ENCODE measurements at regions not wholly inside any gene's neighbourhood (a gene's known extent, or its start where the extent isn't known, plus 50 kb on each side); places are given as distances from the start of the nearest gene placed in this dataset.

GRCh38 chr11:130547761-130548490 lies 99.5 kb downstream of the ADAMTS15 start:
- Histone ChIP-seq H3K4ac (ENCODE audit: low read depth, low read length) (no peak overlapping the region), H3K27ac (ENCODE audit: insufficient read length, low read depth, low read length) (no peak overlapping the region), H2AFZ (ENCODE audit: low read length) (no peak overlapping the region), H3K23ac (ENCODE audit: insufficient read length, low read depth, low read length) (no peak overlapping the region), H3K79me2 (ENCODE audit: insufficient read depth, low read length) (no peaks in the 10 kb centered on the region), H3K9me3 (ENCODE audit: control insufficient read depth, low read depth, low read length) (no peaks in the 10 kb centered on the region), H2BK120ac (ENCODE audit: low read depth, low read length, poor library complexity, severe bottlenecking) (no peak overlapping the region), H3K23me2 (ENCODE audit: insufficient read length, low read depth, low read length, poor library complexity, severe bottlenecking) (no peaks in the 10 kb centered on the region), H4K20me1 (ENCODE audit: control insufficient read depth, insufficient read depth, insufficient read length) (no peaks in the 10 kb centered on the region), H3K79me1 (ENCODE audit: insufficient read depth, low read depth, low read length, poor library complexity, severe bottlenecking) (no peaks in the 10 kb centered on the region), H3T11ph (ENCODE audit: low read length) (no peak overlapping the region), H2BK15ac (ENCODE audit: low read depth, low read length) (no peak overlapping the region), H2BK12ac (ENCODE audit: insufficient read length, low read depth, low read length) (no peak overlapping the region), H4K91ac (ENCODE audit: insufficient read length, low read depth, low read length) (no peak overlapping the region), H3K18ac (ENCODE audit: insufficient read length, low read depth, low read length) (no peak overlapping the region), H2AK5ac (ENCODE audit: insufficient read length, low read length) (no peak overlapping the region), H2BK20ac (ENCODE audit: low read depth, low read length, poor library complexity, severe bottlenecking) (no peak overlapping the region), H2BK5ac (ENCODE audit: insufficient read length, low read length) (no peak overlapping the region), H3K9ac (ENCODE audit: extremely low read depth, insufficient read length, low read length) (no peak overlapping the region), H4K5ac (ENCODE audit: insufficient read length, low read depth, low read length) (no peak overlapping the region), H3K4me2 (ENCODE audit: insufficient read depth, insufficient read length, low read length) (no peak overlapping the region), H3K27me3 (ENCODE audit: insufficient read depth, low read length) (no peaks in the 10 kb centered on the region), H3K56ac (ENCODE audit: insufficient read length, low read depth, low read length) (no peak overlapping the region), H4K8ac (replicated peaks; ENCODE audit: insufficient read length, low read depth, low read length) (no peak overlapping the region), H3K4me1 (ENCODE audit: insufficient read depth, low read length) (no peaks in the 10 kb centered on the region), H3K14ac (ENCODE audit: insufficient read depth, low read length) (no peak overlapping the region)
- TF ChIP-seq CTCF (conservative IDR thresholded peaks at IDR 0.05): no peak
- Mint-ChIP-seq H3K9me3 (no peaks in the 10 kb centered on the region), H3K4me3 (no peak overlapping the region), H3K27me3 (ENCODE audit: low read depth) (peaks cover 4% of the 10 kb centered on the region), H3K27ac (no peak overlapping the region), H3K36me3 (ENCODE audit: insufficient read depth in 1 of 3, low read depth in 3 of 3) (no peaks in the 10 kb centered on the region; a peak in 1 of 7 replicates), H3K4me1 (no peaks in the 10 kb centered on the region)
- no peak for DNase-seq
- WGBS (ENCODE audit: extremely low coverage, insufficient read length, low lambda C conversion rate): no CpG with 5 or more reads among the region's 7 CpGs

Data from H9 (cell line).